ENCODE measurements at regions not wholly inside any gene's neighbourhood (a gene's known extent, or its start where the extent isn't known, plus 50 kb on each side); places are given as distances from the start of the nearest gene placed in this dataset.

DNA sequence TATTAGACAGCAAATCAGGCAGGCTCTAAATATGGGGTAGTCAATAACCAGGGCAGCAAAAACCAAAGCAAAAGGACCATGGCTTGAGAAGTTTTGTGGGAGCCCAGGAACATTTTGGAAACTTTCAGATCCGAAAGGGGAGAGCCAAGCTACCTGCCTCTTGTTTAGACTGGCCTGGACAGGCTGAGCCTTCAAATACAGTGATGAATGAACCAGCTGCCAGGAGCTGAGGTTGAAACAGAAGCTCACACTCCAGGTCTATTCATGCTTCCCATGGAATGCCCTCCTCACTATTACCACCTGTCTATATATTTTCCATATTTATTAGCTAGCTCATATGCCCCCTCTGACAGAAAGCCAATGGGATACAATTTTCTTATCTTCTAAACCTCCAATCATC lies 150.8 kb upstream of the SLC44A1 start:
- Histone ChIP-seq H3K9me1 (replicated peaks; ENCODE audit: control insufficient read depth, extremely low read depth, insufficient read depth, low read length) (no peaks in the 10 kb centered on the region), H3K4me3 (replicated peaks in 1 of 3; ENCODE audit: insufficient read depth in 1 of 3, low read depth in 1 of 3, low read length in 3 of 3) (no peak overlapping the region), H4K20me1 (replicated peaks; ENCODE audit: control insufficient read depth, extremely low read depth, insufficient read depth, low read length) (no peaks in the 10 kb centered on the region), H3K4me1 (ENCODE audit: control insufficient read depth, extremely low read depth, insufficient read depth, low read length) (no peaks in the 10 kb centered on the region), H3K4me2 (ENCODE audit: insufficient read depth, low read length) (no peak overlapping the region), H3K9me3 (replicated peaks; ENCODE audit: control insufficient read depth, insufficient read depth, low read length) (no peaks in the 10 kb centered on the region), H3K27me3 (ENCODE audit: control insufficient read depth in 2 of 2, insufficient read depth in 2 of 2, low read length in 2 of 2) (no peaks in the 10 kb centered on the region), H3K27ac (ENCODE audit: insufficient read depth, low read depth, low read length) (no peak overlapping the region), H3K9ac (replicated peaks; ENCODE audit: extremely low read depth, insufficient read depth, low read length) (no peak overlapping the region), H3K79me2 (ENCODE audit: control insufficient read depth, insufficient read depth, low read length) (no peaks in the 10 kb centered on the region), H3K36me3 (ENCODE audit: control insufficient read depth in 2 of 2, extremely low read depth in 1 of 2, insufficient read depth in 2 of 2, low read length in 2 of 2) (no peaks in the 10 kb centered on the region), H2AFZ (ENCODE audit: low read depth, low read length) (no peak overlapping the region)
- intact Hi-C loops (cut with micrococcal nuclease) (no loop called here), dilution Hi-C loops (cut with MboI; ENCODE audit: extremely low pct_ligation_motif_present, low sequenced_read_pairs) (no loop called here)
- DNase-seq (ENCODE audit: low read depth, low spot score) (no peak), FAIRE-seq (no peak)
- ChIA-PET CTCF (interaction anchor here (1.2 kb wide), 1 partner anchor 10 kb away, joined by 4 read pairs; no protein-coding TSS in a partner anchor), POLR2A (no interaction called here)
- BruUV-seq (replicated peaks): no TSS peak
- TF ChIP-seq GATA2 (IDR thresholded peaks at IDR 0.05; ENCODE audit: insufficient read depth, insufficient read length, low read depth, low read length) (no peak), JUN (IDR thresholded peaks at IDR 0.05; ENCODE audit: borderline replicate concordance, insufficient read depth, insufficient read length, low read depth) (no peak), FOS (IDR thresholded peaks at IDR 0.05; ENCODE audit: borderline replicate concordance, insufficient read depth, low read length) (no peak), CTCF (IDR thresholded peaks at IDR 0.05; ENCODE audit: extremely low read depth in 1 of 2, insufficient read depth in 1 of 2, low read depth in 1 of 2, low read length in 2 of 2) (no peak), EZH2 (IDR thresholded peaks at IDR 0.05; ENCODE audit: borderline replicate concordance, low read depth, low read length, severe bottlenecking) (no peak), MYC (IDR thresholded peaks at IDR 0.05; ENCODE audit: low read depth, low read length) (no peak), POLR2AphosphoS5 (IDR thresholded peaks at IDR 0.05; ENCODE audit: insufficient read depth, low read depth, low read length) (no peak), POLR2A (IDR thresholded peaks at IDR 0.05; ENCODE audit: low read depth, low read length) (no peak)

Data from endothelial cell of umbilical vein (primary cell).